ENCODE measurements at regions not wholly inside any gene's neighbourhood (a gene's known extent, or its start where the extent isn't known, plus 50 kb on each side); places are given as distances from the start of the nearest gene placed in this dataset.

- no peak overlapping the region for H3K27ac Mint-ChIP-seq
- H3K27me3 Mint-ChIP-seq (ENCODE audit: low read depth), result no peaks in the 10 kb centered on the region
- peaks cover 4% of the 10 kb centered on the region for H3K36me3 Mint-ChIP-seq (ENCODE audit: low read depth)
- peaks cover 58% of the 10 kb centered on the region for H3K4me1 Mint-ChIP-seq (ENCODE audit: low read depth)
- intact Hi-C loops (cut with micrococcal nuclease), result loop anchor here (10.0 kb wide), 2 partner anchors 295 to 525 kb away; partner anchors contain the start of gene MRPS31
- H3K4me3 Mint-ChIP-seq, result no peak overlapping the region
- DNase-seq, result no peak
- H3K9me3 Mint-ChIP-seq, result peaks cover 7% of the 10 kb centered on the region
- CTCF ChIA-PET, result no interaction called here
These were observed 186.2 kb downstream of the FOXO1 start for GRCh38 chr13:40480012-40480914.

GRCh38 chr13:40480915-40481516, 185.4 kb downstream of the FOXO1 start:
- intact Hi-C loops (cut with micrococcal nuclease), result loop anchor here (10.0 kb wide), 2 partner anchors 294 to 524 kb away; partner anchors contain the start of gene MRPS31
- Mint-ChIP-seq H3K27ac (no peak overlapping the region), H3K9me3 (peaks cover 7% of the 10 kb centered on the region), H3K27me3 (ENCODE audit: low read depth) (no peaks in the 10 kb centered on the region), H3K4me1 (ENCODE audit: low read depth) (peaks cover 59% of the 10 kb centered on the region), H3K4me3 (no peak overlapping the region), H3K36me3 (ENCODE audit: low read depth) (peaks cover 4% of the 10 kb centered on the region)
- no peak for DNase-seq
- CTCF ChIA-PET, result no interaction called here

- intact Hi-C loops (cut with micrococcal nuclease), result loop anchor here (10.0 kb wide), 2 partner anchors 291 to 521 kb away; partner anchors contain the start of gene MRPS31
These were observed 182.8 kb downstream of the FOXO1 start for GRCh38 chr13:40483601-40484000.

GRCh38 chr13:40484101-40484800, 182.2 kb downstream of the FOXO1 start:
- Mint-ChIP-seq H3K36me3 (ENCODE audit: low read depth) (peaks cover 4% of the 10 kb centered on the region), H3K27ac (peak overlapping the region; percentile 65), H3K4me3 (no peak overlapping the region), H3K27me3 (ENCODE audit: low read depth) (no peaks in the 10 kb centered on the region), H3K9me3 (peaks cover 7% of the 10 kb centered on the region), H3K4me1 (ENCODE audit: low read depth) (peaks cover 78% of the 10 kb centered on the region)
- intact Hi-C loops (cut with micrococcal nuclease), result loop anchor here (2.0 to 10.0 kb wide), 6 partner anchors 169 to 707 kb away; partner anchors contain the start of gene MRPS31
- CTCF ChIA-PET, result interaction anchor here (1.0 to 1.8 kb wide), 4 partner anchors 13 to 198 kb away, joined by 3 to 6 read pairs (median 4); no protein-coding TSS in a partner anchor
- DNase-seq, result peak; percentile 47

More at GRCh38 chr13:40483601-40484000, 182.8 kb downstream of the FOXO1 start:
- Mint-ChIP-seq H3K4me1 (ENCODE audit: low read depth) (peaks cover 71% of the 10 kb centered on the region), H3K4me3 (no peak overlapping the region), H3K27ac (no peak overlapping the region), H3K9me3 (peaks cover 7% of the 10 kb centered on the region), H3K27me3 (ENCODE audit: low read depth) (no peaks in the 10 kb centered on the region), H3K36me3 (ENCODE audit: low read depth) (peaks cover 4% of the 10 kb centered on the region)
- CTCF ChIA-PET, result interaction anchor here (1.0 to 1.8 kb wide), 2 partner anchors 25 to 29 kb away, joined by 3 to 5 read pairs; no protein-coding TSS in a partner anchor
- no peak for DNase-seq

GRCh38 chr13:40484974-40485373, 181.5 kb downstream of the FOXO1 start:
- CTCF ChIA-PET, result interaction anchor here (1.0 to 1.8 kb wide), 3 partner anchors 12 to 197 kb away, joined by 4 to 6 read pairs (median 5); no protein-coding TSS in a partner anchor
- DNase-seq, result no peak
- Mint-ChIP-seq H3K36me3 (ENCODE audit: low read depth) (peaks cover 4% of the 10 kb centered on the region), H3K4me1 (ENCODE audit: low read depth) (peaks cover 85% of the 10 kb centered on the region), H3K27me3 (ENCODE audit: low read depth) (no peaks in the 10 kb centered on the region), H3K27ac (peak overlapping the region; percentile 65), H3K4me3 (no peak overlapping the region), H3K9me3 (peaks cover 7% of the 10 kb centered on the region)
- intact Hi-C loops (cut with micrococcal nuclease), result loop anchor here (1.0 to 10.0 kb wide), 17 partner anchors 33 to 708 kb away; partner anchors contain the start of gene MRPS31

GRCh38 chr13:40485611-40486517, 180.6 kb downstream of the FOXO1 start:
- peak overlapping the region; percentile 8 for H3K4me3 Mint-ChIP-seq
- no peaks in the 10 kb centered on the region for H3K27me3 Mint-ChIP-seq (ENCODE audit: low read depth)
- H3K4me1 Mint-ChIP-seq (ENCODE audit: low read depth), result peaks cover 82% of the 10 kb centered on the region
- intact Hi-C loops (cut with micrococcal nuclease), result loop anchor here (1.0 to 10.0 kb wide), 18 partner anchors 8 to 709 kb away; partner anchors contain the start of gene MRPS31
- peak overlapping the region; percentile 83 for H3K27ac Mint-ChIP-seq
- CTCF ChIA-PET, result interaction anchor here (0.6 to 1.7 kb wide), 5 partner anchors 9 to 197 kb away, joined by 3 to 6 read pairs (median 3); no protein-coding TSS in a partner anchor
- DNase-seq, result peak; percentile 86
- H3K36me3 Mint-ChIP-seq (ENCODE audit: low read depth), result peaks cover 4% of the 10 kb centered on the region
- peaks cover 7% of the 10 kb centered on the region for H3K9me3 Mint-ChIP-seq

- CTCF ChIA-PET, result interaction anchor here (0.6 to 1.0 kb wide), 2 partner anchors 78 to 111 kb away, joined by 3 read pairs; no protein-coding TSS in a partner anchor
- Mint-ChIP-seq H3K9me3 (peaks cover 7% of the 10 kb centered on the region), H3K27me3 (ENCODE audit: low read depth) (no peaks in the 10 kb centered on the region), H3K27ac (no peak overlapping the region), H3K4me1 (ENCODE audit: low read depth) (peaks cover 82% of the 10 kb centered on the region), H3K4me3 (no peak overlapping the region), H3K36me3 (ENCODE audit: low read depth) (no peaks in the 10 kb centered on the region)
- intact Hi-C loops (cut with micrococcal nuclease), result loop anchor here (1.0 to 10.0 kb wide), 5 partner anchors 8 to 518 kb away; partner anchors contain the start of gene MRPS31
- no peak for DNase-seq
These were observed 179.8 kb downstream of the FOXO1 start for GRCh38 chr13:40486518-40487163.

GRCh38 chr13:40488869-40489391, 177.5 kb downstream of the FOXO1 start:
- Mint-ChIP-seq H3K9me3 (no peaks in the 10 kb centered on the region), H3K27me3 (ENCODE audit: low read depth) (no peaks in the 10 kb centered on the region), H3K36me3 (ENCODE audit: low read depth) (no peaks in the 10 kb centered on the region), H3K4me1 (ENCODE audit: low read depth) (peaks cover 79% of the 10 kb centered on the region), H3K27ac (peak overlapping the region; percentile 0), H3K4me3 (peak overlapping the region; percentile 22)
- CTCF ChIA-PET, result interaction anchor here (0.6 to 0.8 kb wide), 2 partner anchors 19 to 175 kb away, joined by 3 read pairs; no protein-coding TSS in a partner anchor
- intact Hi-C loops (cut with micrococcal nuclease), result loop anchor here (5.0 to 10.0 kb wide), 4 partner anchors 172 to 516 kb away; partner anchors contain the start of gene MRPS31
- DNase-seq, result no peak

GRCh38 chr13:40490086-40490758, 176.2 kb downstream of the FOXO1 start:
- peak overlapping the region; percentile 43 for H3K27ac Mint-ChIP-seq
- no peaks in the 10 kb centered on the region for H3K27me3 Mint-ChIP-seq (ENCODE audit: low read depth)
- intact Hi-C loops (cut with micrococcal nuclease), result loop anchor here (1.0 kb wide), 1 partner anchor 28 kb away; no protein-coding TSS in a partner anchor
- no peaks in the 10 kb centered on the region for H3K9me3 Mint-ChIP-seq
- DNase-seq, result peak; percentile 79
- no peaks in the 10 kb centered on the region for H3K36me3 Mint-ChIP-seq (ENCODE audit: low read depth)
- H3K4me1 Mint-ChIP-seq (ENCODE audit: low read depth), result peaks cover 79% of the 10 kb centered on the region
- CTCF ChIA-PET, result interaction anchor here (0.6 to 1.4 kb wide), 7 partner anchors 9 to 421 kb away, joined by 3 to 4 read pairs (median 3); no protein-coding TSS in a partner anchor
- H3K4me3 Mint-ChIP-seq, result peak overlapping the region; percentile 7

GRCh38 chr13:40492511-40492910, 173.9 kb downstream of the FOXO1 start:
- H3K4me1 Mint-ChIP-seq (ENCODE audit: low read depth), result peaks cover 83% of the 10 kb centered on the region
- H3K27me3 Mint-ChIP-seq (ENCODE audit: low read depth), result no peaks in the 10 kb centered on the region
- CTCF ChIA-PET, result interaction anchor here (0.6 kb wide), 1 partner anchor 55 kb away, joined by 4 read pairs; no protein-coding TSS in a partner anchor
- no peak for DNase-seq
- no peaks in the 10 kb centered on the region for H3K36me3 Mint-ChIP-seq (ENCODE audit: low read depth)
- intact Hi-C loops (cut with micrococcal nuclease), result no loop called here
- H3K4me3 Mint-ChIP-seq, result no peak overlapping the region
- H3K9me3 Mint-ChIP-seq, result no peaks in the 10 kb centered on the region
- H3K27ac Mint-ChIP-seq, result no peak overlapping the region
